GM23338 (cell line): ENCODE measurements at regions not wholly inside any gene's neighbourhood (a gene's known extent, or its start where the extent isn't known, plus 50 kb on each side); places are given as distances from the start of the nearest gene placed in this dataset.

Experiments
- ATAC-seq: fragments of 200-7000 bp; cut with Tn5 transposase; 3 replicates; pipeline ENCODE4 v1.9.1; 2020
- DNase-seq: peaks from one replicate; pipeline ENCODE4 v3.0.0-alpha.2; 2015; ENCODE audit warnings: low spot score
- H2AFZ ChIP-seq: fragments of 200-600 bp; sonication (generic); 2 replicates; pipeline ENCODE4 v1.8.0; 2016; ENCODE audit warnings: antibody characterized with exemption, mild to moderate bottlenecking, moderate library complexity
- H3F3A ChIP-seq: fragments of 200-600 bp; sonication (generic); replicated peaks from 2 replicates; pipeline ENCODE4 v1.8.0; 2017; ENCODE audit warnings: antibody characterized with exemption, mixed run types, low read depth
- H3K27ac ChIP-seq: fragments of 200-600 bp; sonication (generic); 2 replicates; pipeline ENCODE4 v1.6.1; 2016; ENCODE audit warnings: low read depth
- H3K27me3 ChIP-seq: fragments of 200-600 bp; sonication (generic); 2 replicates; pipeline ENCODE4 v1.8.0; 2016; ENCODE audit warnings: mild to moderate bottlenecking, mixed run types, moderate library complexity; ENCODE audit not compliant: insufficient read depth
- H3K36me3 ChIP-seq: fragments of 200-600 bp; sonication (generic); 2 replicates; pipeline ENCODE4 v1.8.0; 2016; ENCODE audit warnings: mild to moderate bottlenecking; ENCODE audit not compliant: insufficient read depth
- H3K4me1 ChIP-seq: fragments of 200-600 bp; sonication (generic); 2 replicates; pipeline ENCODE4 v1.8.0; 2016; ENCODE audit warnings: mild to moderate bottlenecking, moderate library complexity; ENCODE audit not compliant: insufficient read depth
- H3K4me2 ChIP-seq: fragments of 200-600 bp; sonication (generic); 2 replicates; pipeline ENCODE4 v1.7.1; 2017; ENCODE audit warnings: mixed run types
- H3K4me3 ChIP-seq: fragments of 200-600 bp; sonication (generic); 2 replicates; pipeline ENCODE4 v1.6.1; 2016; ENCODE audit warnings: mixed run types
- H3K79me2 ChIP-seq: fragments of 200-600 bp; sonication (generic); replicated peaks from 2 replicates; pipeline ENCODE4 v1.8.0; 2017; ENCODE audit warnings: mild to moderate bottlenecking; ENCODE audit not compliant: insufficient read depth
- H3K9me2 ChIP-seq: fragments of 200-600 bp; sonication (generic); 2 replicates; pipeline ENCODE4 v1.8.0; 2017; ENCODE audit not compliant: insufficient read depth
- H4K20me1 ChIP-seq: fragments of 200-600 bp; sonication (generic); replicated peaks from 2 replicates; pipeline ENCODE4 v1.8.0; 2017; ENCODE audit warnings: mild to moderate bottlenecking; ENCODE audit not compliant: insufficient read depth
- H3K27ac Mint-ChIP-seq: 2 replicates; pipeline ENCODE4 v1.8.0; 2020; ENCODE audit warnings: inconsistent platforms, mild to moderate bottlenecking, moderate library complexity, mixed read lengths
- H3K27me3 Mint-ChIP-seq: 3 replicates; pipeline ENCODE4 v1.8.0; 2022; ENCODE audit warnings: low read depth, mild to moderate bottlenecking, moderate library complexity, mixed read lengths, inconsistent platforms; ENCODE audit not compliant: insufficient read depth, poor library complexity
- H3K36me3 Mint-ChIP-seq: 3 replicates; pipeline ENCODE4 v1.8.0; 2021; ENCODE audit warnings: low read depth, mild to moderate bottlenecking, inconsistent platforms, moderate library complexity, mixed read lengths
- H3K4me1 Mint-ChIP-seq: 3 replicates; pipeline ENCODE4 v1.8.0; 2020; ENCODE audit warnings: mild to moderate bottlenecking, inconsistent platforms, mixed read lengths
- H3K4me3 Mint-ChIP-seq: 3 replicates; pipeline ENCODE4 v1.8.0; 2021; ENCODE audit warnings: moderate library complexity, mild to moderate bottlenecking, inconsistent platforms, mixed read lengths
- H3K9me3 Mint-ChIP-seq: 3 replicates; pipeline ENCODE4 v1.8.0; 2020; ENCODE audit warnings: moderate library complexity, mild to moderate bottlenecking, inconsistent platforms, mixed read lengths
- CREB1 ChIP-seq: fragments of 250-450 bp; sonication (Bioruptor Pico); IDR thresholded peaks from 2 replicates; pipeline ENCODE4 v1.5.0; 2020; ENCODE audit warnings: low read depth, mild to moderate bottlenecking, moderate library complexity
- EZH2 ChIP-seq: fragments of 200-600 bp; sonication (generic); IDR thresholded peaks from one replicate; pipeline ENCODE4 v1.8.0; 2017; ENCODE audit warnings: antibody characterized with exemption, mild to moderate bottlenecking, low read depth; ENCODE audit not compliant: unreplicated experiment
- EZH2phosphoT487 ChIP-seq: fragments of 200-600 bp; sonication (generic); IDR thresholded peaks from one replicate; pipeline ENCODE4 v1.8.1; 2018; ENCODE audit warnings: antibody characterized with exemption; ENCODE audit not compliant: unreplicated experiment
- JUNB ChIP-seq: IDR thresholded peaks from one replicate; pipeline ENCODE4 v1.6.1; 2016; ENCODE audit warnings: antibody characterized with exemption; ENCODE audit not compliant: unreplicated experiment
- NANOG ChIP-seq: IDR thresholded peaks from 2 replicates; pipeline ENCODE4 v1.6.1; 2016; ENCODE audit warnings: antibody characterized with exemption, borderline replicate concordance
- POLR2AphosphoS5 ChIP-seq: IDR thresholded peaks from 2 replicates; pipeline ENCODE4 v1.6.1; 2016; ENCODE audit warnings: antibody characterized with exemption, low read depth
- STAT1 ChIP-seq: IDR thresholded peaks from one replicate; pipeline ENCODE4 v1.6.1; 2016; ENCODE audit warnings: antibody characterized with exemption; ENCODE audit not compliant: unreplicated experiment
- ZNF114 ChIP-seq: fragments of 250-450 bp; sonication (Bioruptor Pico); IDR thresholded peaks from 2 replicates; pipeline ENCODE4 v1.5.0; 2020; ENCODE audit warnings: mild to moderate bottlenecking, moderate library complexity
- ZNF331 ChIP-seq: fragments of 250-450 bp; sonication (Bioruptor Pico); IDR thresholded peaks from 2 replicates; pipeline ENCODE4 v1.5.0; 2020; ENCODE audit warnings: low read depth, mild to moderate bottlenecking, moderate library complexity
- TF ChIP-seq, protein P1 (sequence below): fragments of 250-450 bp; sonication (Bioruptor Pico); IDR thresholded peaks from 2 replicates; pipeline ENCODE4 v1.5.0; 2020; ENCODE audit warnings: mild to moderate bottlenecking, moderate library complexity
- TF ChIP-seq, protein P2 (sequence below): IDR thresholded peaks from 2 replicates; pipeline ENCODE4 v1.6.1; 2016; ENCODE audit warnings: antibody characterized with exemption
- TF ChIP-seq, protein P3 (sequence below), 2 experiments: fragments of 200-600 bp in 1 of 2; sonication (generic) in 1 of 2; conservative IDR thresholded peaks; 2 replicates each; pipeline versions ENCODE4 v1.5.1 to v1.6.1; 2016 to 2017; ENCODE audit warnings: antibody characterized with exemption in 2 of 2, low read depth in 2 of 2, mild to moderate bottlenecking in 2 of 2, moderate library complexity in 1 of 2
- TF ChIP-seq, protein P4 (sequence below): IDR thresholded peaks from one replicate; pipeline ENCODE4 v1.6.1; 2018; ENCODE audit warnings: antibody characterized with exemption; ENCODE audit not compliant: unreplicated experiment

DNA sequence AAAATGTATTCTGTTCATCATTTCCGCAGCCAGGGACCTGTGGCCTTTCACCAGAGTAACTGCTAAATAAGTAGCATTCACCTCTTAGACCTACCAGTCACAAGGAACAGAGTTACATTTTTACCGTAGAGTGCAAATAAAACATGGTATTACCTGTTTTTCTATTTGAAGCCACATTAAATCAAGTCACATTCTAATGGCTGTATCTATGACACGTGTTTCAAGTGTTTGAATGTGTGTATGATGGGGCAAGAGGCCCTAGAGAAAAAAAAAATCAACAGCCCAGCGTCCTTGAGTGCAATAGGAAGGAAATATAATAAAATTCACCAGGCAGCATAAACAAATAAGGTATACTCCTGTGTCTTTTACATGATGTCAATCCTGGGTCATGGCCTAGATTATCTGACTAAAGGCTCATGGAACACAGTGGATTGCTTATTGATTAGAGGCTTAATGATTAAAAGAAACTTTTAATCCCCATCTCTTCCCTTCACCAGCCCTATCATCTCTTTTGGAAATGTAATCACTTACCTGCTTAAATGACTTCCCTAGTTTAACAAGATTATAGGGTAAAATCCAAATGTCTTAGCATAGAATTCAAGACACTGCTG, 168.7 kb upstream of the CDH5 start:
- H3K4me1 ChIP-seq, result no peaks in the 10 kb centered on the region
- H3K27me3 Mint-ChIP-seq, result peaks cover 1% of the 10 kb centered on the region
- H3K27ac ChIP-seq, result no peak overlapping the region
- TF ChIP-seq CREB1 (CRISPR knock-in tag) (no peak), STAT1 (no peak), EZH2 (no peak), EZH2phosphoT487 (no peak), ZNF331 (CRISPR knock-in tag) (no peak), ZNF114 (CRISPR knock-in tag) (no peak), JUNB (no peak), POLR2AphosphoS5 (no peak), NANOG (no peak)
- TF ChIP-seq, protein P1, sequence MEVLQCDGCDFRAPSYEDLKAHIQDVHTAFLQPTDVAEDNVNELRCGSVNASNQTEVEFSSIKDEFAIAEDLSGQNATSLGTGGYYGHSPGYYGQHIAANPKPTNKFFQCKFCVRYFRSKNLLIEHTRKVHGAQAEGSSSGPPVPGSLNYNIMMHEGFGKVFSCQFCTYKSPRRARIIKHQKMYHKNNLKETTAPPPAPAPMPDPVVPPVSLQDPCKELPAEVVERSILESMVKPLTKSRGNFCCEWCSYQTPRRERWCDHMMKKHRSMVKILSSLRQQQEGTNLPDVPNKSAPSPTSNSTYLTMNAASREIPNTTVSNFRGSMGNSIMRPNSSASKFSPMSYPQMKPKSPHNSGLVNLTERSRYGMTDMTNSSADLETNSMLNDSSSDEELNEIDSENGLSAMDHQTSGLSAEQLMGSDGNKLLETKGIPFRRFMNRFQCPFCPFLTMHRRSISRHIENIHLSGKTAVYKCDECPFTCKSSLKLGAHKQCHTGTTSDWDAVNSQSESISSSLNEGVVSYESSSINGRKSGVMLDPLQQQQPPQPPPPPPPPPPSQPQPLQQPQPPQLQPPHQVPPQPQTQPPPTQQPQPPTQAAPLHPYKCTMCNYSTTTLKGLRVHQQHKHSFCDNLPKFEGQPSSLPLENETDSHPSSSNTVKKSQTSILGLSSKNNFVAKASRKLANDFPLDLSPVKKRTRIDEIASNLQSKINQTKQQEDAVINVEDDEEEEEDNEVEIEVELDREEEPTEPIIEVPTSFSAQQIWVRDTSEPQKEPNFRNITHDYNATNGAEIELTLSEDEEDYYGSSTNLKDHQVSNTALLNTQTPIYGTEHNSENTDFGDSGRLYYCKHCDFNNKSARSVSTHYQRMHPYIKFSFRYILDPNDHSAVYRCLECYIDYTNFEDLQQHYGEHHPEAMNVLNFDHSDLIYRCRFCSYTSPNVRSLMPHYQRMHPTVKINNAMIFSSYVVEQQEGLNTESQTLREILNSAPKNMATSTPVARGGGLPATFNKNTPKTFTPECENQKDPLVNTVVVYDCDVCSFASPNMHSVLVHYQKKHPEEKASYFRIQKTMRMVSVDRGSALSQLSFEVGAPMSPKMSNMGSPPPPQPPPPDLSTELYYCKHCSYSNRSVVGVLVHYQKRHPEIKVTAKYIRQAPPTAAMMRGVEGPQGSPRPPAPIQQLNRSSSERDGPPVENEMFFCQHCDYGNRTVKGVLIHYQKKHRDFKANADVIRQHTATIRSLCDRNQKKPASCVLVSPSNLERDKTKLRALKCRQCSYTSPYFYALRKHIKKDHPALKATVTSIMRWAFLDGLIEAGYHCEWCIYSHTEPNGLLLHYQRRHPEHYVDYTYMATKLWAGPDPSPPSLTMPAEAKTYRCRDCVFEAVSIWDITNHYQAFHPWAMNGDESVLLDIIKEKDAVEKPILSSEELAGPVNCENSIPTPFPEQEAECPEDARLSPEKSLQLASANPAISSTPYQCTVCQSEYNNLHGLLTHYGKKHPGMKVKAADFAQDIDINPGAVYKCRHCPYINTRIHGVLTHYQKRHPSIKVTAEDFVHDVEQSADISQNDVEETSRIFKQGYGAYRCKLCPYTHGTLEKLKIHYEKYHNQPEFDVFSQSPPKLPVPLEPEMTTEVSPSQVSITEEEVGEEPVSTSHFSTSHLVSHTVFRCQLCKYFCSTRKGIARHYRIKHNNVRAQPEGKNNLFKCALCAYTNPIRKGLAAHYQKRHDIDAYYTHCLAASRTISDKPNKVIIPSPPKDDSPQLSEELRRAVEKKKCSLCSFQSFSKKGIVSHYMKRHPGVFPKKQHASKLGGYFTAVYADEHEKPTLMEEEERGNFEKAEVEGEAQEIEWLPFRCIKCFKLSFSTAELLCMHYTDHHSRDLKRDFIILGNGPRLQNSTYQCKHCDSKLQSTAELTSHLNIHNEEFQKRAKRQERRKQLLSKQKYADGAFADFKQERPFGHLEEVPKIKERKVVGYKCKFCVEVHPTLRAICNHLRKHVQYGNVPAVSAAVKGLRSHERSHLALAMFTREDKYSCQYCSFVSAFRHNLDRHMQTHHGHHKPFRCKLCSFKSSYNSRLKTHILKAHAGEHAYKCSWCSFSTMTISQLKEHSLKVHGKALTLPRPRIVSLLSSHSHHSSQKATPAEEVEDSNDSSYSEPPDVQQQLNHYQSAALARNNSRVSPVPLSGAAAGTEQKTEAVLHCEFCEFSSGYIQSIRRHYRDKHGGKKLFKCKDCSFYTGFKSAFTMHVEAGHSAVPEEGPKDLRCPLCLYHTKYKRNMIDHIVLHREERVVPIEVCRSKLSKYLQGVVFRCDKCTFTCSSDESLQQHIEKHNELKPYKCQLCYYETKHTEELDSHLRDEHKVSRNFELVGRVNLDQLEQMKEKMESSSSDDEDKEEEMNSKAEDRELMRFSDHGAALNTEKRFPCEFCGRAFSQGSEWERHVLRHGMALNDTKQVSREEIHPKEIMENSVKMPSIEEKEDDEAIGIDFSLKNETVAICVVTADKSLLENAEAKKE, result no peak
- TF ChIP-seq, protein P2, sequence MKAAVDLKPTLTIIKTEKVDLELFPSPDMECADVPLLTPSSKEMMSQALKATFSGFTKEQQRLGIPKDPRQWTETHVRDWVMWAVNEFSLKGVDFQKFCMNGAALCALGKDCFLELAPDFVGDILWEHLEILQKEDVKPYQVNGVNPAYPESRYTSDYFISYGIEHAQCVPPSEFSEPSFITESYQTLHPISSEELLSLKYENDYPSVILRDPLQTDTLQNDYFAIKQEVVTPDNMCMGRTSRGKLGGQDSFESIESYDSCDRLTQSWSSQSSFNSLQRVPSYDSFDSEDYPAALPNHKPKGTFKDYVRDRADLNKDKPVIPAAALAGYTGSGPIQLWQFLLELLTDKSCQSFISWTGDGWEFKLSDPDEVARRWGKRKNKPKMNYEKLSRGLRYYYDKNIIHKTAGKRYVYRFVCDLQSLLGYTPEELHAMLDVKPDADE, result no peak
- TF ChIP-seq, protein P3, sequence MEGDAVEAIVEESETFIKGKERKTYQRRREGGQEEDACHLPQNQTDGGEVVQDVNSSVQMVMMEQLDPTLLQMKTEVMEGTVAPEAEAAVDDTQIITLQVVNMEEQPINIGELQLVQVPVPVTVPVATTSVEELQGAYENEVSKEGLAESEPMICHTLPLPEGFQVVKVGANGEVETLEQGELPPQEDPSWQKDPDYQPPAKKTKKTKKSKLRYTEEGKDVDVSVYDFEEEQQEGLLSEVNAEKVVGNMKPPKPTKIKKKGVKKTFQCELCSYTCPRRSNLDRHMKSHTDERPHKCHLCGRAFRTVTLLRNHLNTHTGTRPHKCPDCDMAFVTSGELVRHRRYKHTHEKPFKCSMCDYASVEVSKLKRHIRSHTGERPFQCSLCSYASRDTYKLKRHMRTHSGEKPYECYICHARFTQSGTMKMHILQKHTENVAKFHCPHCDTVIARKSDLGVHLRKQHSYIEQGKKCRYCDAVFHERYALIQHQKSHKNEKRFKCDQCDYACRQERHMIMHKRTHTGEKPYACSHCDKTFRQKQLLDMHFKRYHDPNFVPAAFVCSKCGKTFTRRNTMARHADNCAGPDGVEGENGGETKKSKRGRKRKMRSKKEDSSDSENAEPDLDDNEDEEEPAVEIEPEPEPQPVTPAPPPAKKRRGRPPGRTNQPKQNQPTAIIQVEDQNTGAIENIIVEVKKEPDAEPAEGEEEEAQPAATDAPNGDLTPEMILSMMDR (conservative IDR thresholded peaks at IDR 0.05; ENCODE audit: low read depth in 2 of 2), result no peak
- TF ChIP-seq, protein P4, sequence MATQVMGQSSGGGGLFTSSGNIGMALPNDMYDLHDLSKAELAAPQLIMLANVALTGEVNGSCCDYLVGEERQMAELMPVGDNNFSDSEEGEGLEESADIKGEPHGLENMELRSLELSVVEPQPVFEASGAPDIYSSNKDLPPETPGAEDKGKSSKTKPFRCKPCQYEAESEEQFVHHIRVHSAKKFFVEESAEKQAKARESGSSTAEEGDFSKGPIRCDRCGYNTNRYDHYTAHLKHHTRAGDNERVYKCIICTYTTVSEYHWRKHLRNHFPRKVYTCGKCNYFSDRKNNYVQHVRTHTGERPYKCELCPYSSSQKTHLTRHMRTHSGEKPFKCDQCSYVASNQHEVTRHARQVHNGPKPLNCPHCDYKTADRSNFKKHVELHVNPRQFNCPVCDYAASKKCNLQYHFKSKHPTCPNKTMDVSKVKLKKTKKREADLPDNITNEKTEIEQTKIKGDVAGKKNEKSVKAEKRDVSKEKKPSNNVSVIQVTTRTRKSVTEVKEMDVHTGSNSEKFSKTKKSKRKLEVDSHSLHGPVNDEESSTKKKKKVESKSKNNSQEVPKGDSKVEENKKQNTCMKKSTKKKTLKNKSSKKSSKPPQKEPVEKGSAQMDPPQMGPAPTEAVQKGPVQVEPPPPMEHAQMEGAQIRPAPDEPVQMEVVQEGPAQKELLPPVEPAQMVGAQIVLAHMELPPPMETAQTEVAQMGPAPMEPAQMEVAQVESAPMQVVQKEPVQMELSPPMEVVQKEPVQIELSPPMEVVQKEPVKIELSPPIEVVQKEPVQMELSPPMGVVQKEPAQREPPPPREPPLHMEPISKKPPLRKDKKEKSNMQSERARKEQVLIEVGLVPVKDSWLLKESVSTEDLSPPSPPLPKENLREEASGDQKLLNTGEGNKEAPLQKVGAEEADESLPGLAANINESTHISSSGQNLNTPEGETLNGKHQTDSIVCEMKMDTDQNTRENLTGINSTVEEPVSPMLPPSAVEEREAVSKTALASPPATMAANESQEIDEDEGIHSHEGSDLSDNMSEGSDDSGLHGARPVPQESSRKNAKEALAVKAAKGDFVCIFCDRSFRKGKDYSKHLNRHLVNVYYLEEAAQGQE, result no peak
- H3K4me3 ChIP-seq, result no peak overlapping the region
- no peak overlapping the region for H3K4me3 Mint-ChIP-seq
- no peaks in the 10 kb centered on the region for H3F3A ChIP-seq
- H4K20me1 ChIP-seq, result no peaks in the 10 kb centered on the region
- H3K36me3 Mint-ChIP-seq, result no peaks in the 10 kb centered on the region
- no peaks in the 10 kb centered on the region for H3K36me3 ChIP-seq
- no peaks in the 10 kb centered on the region for H3K79me2 ChIP-seq
- no peaks in the 10 kb centered on the region for H3K27me3 ChIP-seq
- no peak overlapping the region for H2AFZ ChIP-seq
- no peak overlapping the region for H3K27ac Mint-ChIP-seq
- no peaks in the 10 kb centered on the region for H3K4me1 Mint-ChIP-seq
- H3K9me2 ChIP-seq, result no peaks in the 10 kb centered on the region
- ATAC-seq (no peak), DNase-seq (no peak)
- H3K4me2 ChIP-seq, result no peak overlapping the region
- no peaks in the 10 kb centered on the region for H3K9me3 Mint-ChIP-seq
